Stimulated activated naive CD8-positive, alpha-beta T cell treated with anti-CD3 and anti-CD28 coated beads, Interleukin-15, amount 100 ng/mL, for 72 hours (primary cell): ENCODE measurements at regions not wholly inside any gene's neighbourhood (a gene's known extent, or its start where the extent isn't known, plus 50 kb on each side); places are given as distances from the start of the nearest gene placed in this dataset.

Source experiments
- ATAC-seq: fragments of 150-1000 bp; cut with Tn5 transposase; 2 replicates; pipeline ENCODE4 v1.10.0; 2021; ENCODE audit warnings: mild to moderate bottlenecking, moderate library complexity
- DNase-seq, 2 donors: peaks; one replicate each; pipeline ENCODE4 v3.0.0; 2021 to 2022
- H3K27ac Mint-ChIP-seq, 2 donors: one replicate each; pipeline ENCODE4 v1.8.0; 2022; ENCODE audit warnings: mild to moderate bottlenecking in 2 of 2, mixed read lengths in 2 of 2, moderate library complexity in 2 of 2
- H3K27me3 Mint-ChIP-seq: one replicate; pipeline ENCODE4 v1.8.0; 2022; ENCODE audit warnings: mixed read lengths
- H3K4me1 Mint-ChIP-seq: one replicate; pipeline ENCODE4 v1.8.0; 2022; ENCODE audit warnings: mild to moderate bottlenecking, mixed read lengths
- H3K4me3 Mint-ChIP-seq, 2 donors: one replicate each; pipeline ENCODE4 v1.8.0; 2022; ENCODE audit warnings: mild to moderate bottlenecking in 2 of 2, mixed read lengths in 2 of 2, moderate library complexity in 1 of 2
- H3K9me3 Mint-ChIP-seq, 2 donors: one replicate each; pipeline ENCODE4 v1.8.0; 2022; ENCODE audit warnings: mixed read lengths in 2 of 2

GRCh38 chr14:36465178-36465577 is 54.9 kb downstream of the NKX2-1 start:
- H3K9me3 Mint-ChIP-seq = no peaks in the 10 kb centered on the region
- H3K27me3 Mint-ChIP-seq = peaks cover 19% of the 10 kb centered on the region
- no peak overlapping the region for H3K4me3 Mint-ChIP-seq
- H3K27ac Mint-ChIP-seq = no peak overlapping the region
- ATAC-seq = no peak
- no peaks in the 10 kb centered on the region for H3K4me1 Mint-ChIP-seq
- no peak for DNase-seq

GRCh38 chr14:36462890-36463289 is 57.1 kb downstream of the NKX2-1 start:
- DNase-seq (no peak), ATAC-seq (no peak)
- Mint-ChIP-seq H3K4me1 (no peaks in the 10 kb centered on the region), H3K4me3 (no peak overlapping the region), H3K27me3 (peaks cover 19% of the 10 kb centered on the region), H3K9me3 (no peaks in the 10 kb centered on the region), H3K27ac (no peak overlapping the region)

GRCh38 chr14:36455241-36455627 is 64.8 kb downstream of the NKX2-1 start:
- Mint-ChIP-seq H3K9me3 (no peaks in the 10 kb centered on the region), H3K4me1 (no peaks in the 10 kb centered on the region), H3K27me3 (peaks cover 7% of the 10 kb centered on the region), H3K4me3 (no peak overlapping the region), H3K27ac (no peak overlapping the region)
- ATAC-seq (no peak), DNase-seq (no peak)

- peaks cover 7% of the 10 kb centered on the region for H3K27me3 Mint-ChIP-seq
- DNase-seq (no peak), ATAC-seq (no peak)
- H3K4me1 Mint-ChIP-seq = no peaks in the 10 kb centered on the region
- H3K4me3 Mint-ChIP-seq = no peak overlapping the region
- no peak overlapping the region for H3K27ac Mint-ChIP-seq
- H3K9me3 Mint-ChIP-seq = no peaks in the 10 kb centered on the region
Observed at GRCh38 chr14:36454599-36455240, 65.3 kb downstream of the NKX2-1 start.

- H3K9me3 Mint-ChIP-seq = no peaks in the 10 kb centered on the region
- ATAC-seq (no peak), DNase-seq (no peak)
- H3K4me3 Mint-ChIP-seq = no peak overlapping the region
- H3K27me3 Mint-ChIP-seq = peaks cover 7% of the 10 kb centered on the region
- no peak overlapping the region for H3K27ac Mint-ChIP-seq
- no peaks in the 10 kb centered on the region for H3K4me1 Mint-ChIP-seq
Observed at GRCh38 chr14:36452860-36453259, 67.2 kb downstream of the NKX2-1 start.

- no peaks in the 10 kb centered on the region for H3K9me3 Mint-ChIP-seq
- no peak for DNase-seq
- H3K27me3 Mint-ChIP-seq = peaks cover 10% of the 10 kb centered on the region
- H3K4me3 Mint-ChIP-seq = no peak overlapping the region
- no peak overlapping the region for H3K27ac Mint-ChIP-seq
- ATAC-seq = no peak
- no peaks in the 10 kb centered on the region for H3K4me1 Mint-ChIP-seq
Observed at GRCh38 chr14:36451310-36452065, 68.5 kb downstream of the NKX2-1 start.

GRCh38 chr14:36450550-36450949 is 69.5 kb downstream of the NKX2-1 start:
- Mint-ChIP-seq H3K27me3 (peaks cover 20% of the 10 kb centered on the region), H3K4me1 (no peaks in the 10 kb centered on the region)
- no peak for DNase-seq

GRCh38 chr14:36449903-36450302 is 70.1 kb downstream of the NKX2-1 start:
- ATAC-seq (no peak), DNase-seq (no peak)
- H3K4me1 Mint-ChIP-seq = no peaks in the 10 kb centered on the region
- no peak overlapping the region for H3K27ac Mint-ChIP-seq
- H3K4me3 Mint-ChIP-seq = no peak overlapping the region
- no peaks in the 10 kb centered on the region for H3K9me3 Mint-ChIP-seq
- peaks cover 22% of the 10 kb centered on the region for H3K27me3 Mint-ChIP-seq

More at GRCh38 chr14:36450550-36450949, 69.5 kb downstream of the NKX2-1 start:
- Mint-ChIP-seq H3K4me3 (no peak overlapping the region), H3K9me3 (no peaks in the 10 kb centered on the region), H3K27ac (no peak overlapping the region)
- no peak for ATAC-seq

- Mint-ChIP-seq H3K27ac (no peak overlapping the region), H3K4me1 (no peaks in the 10 kb centered on the region), H3K4me3 (no peak overlapping the region), H3K9me3 (no peaks in the 10 kb centered on the region), H3K27me3 (peaks cover 33% of the 10 kb centered on the region)
- DNase-seq (no peak), ATAC-seq (no peak)
Observed at GRCh38 chr14:36443374-36443773, 76.7 kb downstream of the NKX2-1 start.

GRCh38 chr14:36442824-36443241 is 77.2 kb downstream of the NKX2-1 start:
- H3K4me3 Mint-ChIP-seq = no peak overlapping the region
- no peak overlapping the region for H3K27ac Mint-ChIP-seq
- H3K27me3 Mint-ChIP-seq = peaks cover 39% of the 10 kb centered on the region
- H3K9me3 Mint-ChIP-seq = no peaks in the 10 kb centered on the region
- DNase-seq (no peak), ATAC-seq (no peak)
- no peaks in the 10 kb centered on the region for H3K4me1 Mint-ChIP-seq

GRCh38 chr14:36441283-36441682 is 78.7 kb downstream of the NKX2-1 start:
- no peak for ATAC-seq
- Mint-ChIP-seq H3K27me3 (peaks cover 36% of the 10 kb centered on the region), H3K9me3 (no peaks in the 10 kb centered on the region), H3K4me1 (no peaks in the 10 kb centered on the region), H3K27ac (no peak overlapping the region), H3K4me3 (no peak overlapping the region)
- DNase-seq = no peak

- Mint-ChIP-seq H3K4me3 (no peak overlapping the region), H3K27me3 (peaks cover 26% of the 10 kb centered on the region), H3K4me1 (no peaks in the 10 kb centered on the region), H3K9me3 (no peaks in the 10 kb centered on the region), H3K27ac (no peak overlapping the region)
- DNase-seq (no peak), ATAC-seq (no peak)
Observed at GRCh38 chr14:36439766-36440165, 80.3 kb downstream of the NKX2-1 start.

GRCh38 chr14:36438883-36439282 is 81.1 kb downstream of the NKX2-1 start:
- no peak for DNase-seq
- Mint-ChIP-seq H3K27me3 (peaks cover 24% of the 10 kb centered on the region), H3K9me3 (no peaks in the 10 kb centered on the region), H3K4me1 (no peaks in the 10 kb centered on the region), H3K4me3 (no peak overlapping the region), H3K27ac (no peak overlapping the region)
- no peak for ATAC-seq

- DNase-seq = no peak
- no peak overlapping the region for H3K4me3 Mint-ChIP-seq
- no peak overlapping the region for H3K27ac Mint-ChIP-seq
Observed at GRCh38 chr14:36430662-36431084, 89.4 kb downstream of the NKX2-1 start.

GRCh38 chr14:36430169-36430568 is 89.9 kb downstream of the NKX2-1 start:
- ATAC-seq = no peak
- Mint-ChIP-seq H3K9me3 (peaks cover 0 to 6% of the 10 kb centered on the region in 2 donors), H3K4me1 (no peaks in the 10 kb centered on the region), H3K27ac (no peak overlapping the region), H3K27me3 (no peaks in the 10 kb centered on the region), H3K4me3 (no peak overlapping the region)
- DNase-seq = no peak

More at GRCh38 chr14:36430662-36431084, 89.4 kb downstream of the NKX2-1 start:
- Mint-ChIP-seq H3K9me3 (peaks cover 0 to 6% of the 10 kb centered on the region in 2 donors), H3K27me3 (no peaks in the 10 kb centered on the region), H3K4me1 (no peaks in the 10 kb centered on the region)
- ATAC-seq = no peak

- ATAC-seq (no peak), DNase-seq (no peak)
- H3K27ac Mint-ChIP-seq = no peak overlapping the region
- no peak overlapping the region for H3K4me3 Mint-ChIP-seq
- no peaks in the 10 kb centered on the region for H3K27me3 Mint-ChIP-seq
- H3K9me3 Mint-ChIP-seq = peaks cover 0 to 6% of the 10 kb centered on the region in 2 donors
- no peaks in the 10 kb centered on the region for H3K4me1 Mint-ChIP-seq
Observed at GRCh38 chr14:36429692-36430091, 90.3 kb downstream of the NKX2-1 start.
